ENCODE measurements at regions not wholly inside any gene's neighbourhood (a gene's known extent, or its start where the extent isn't known, plus 50 kb on each side); places are given as distances from the start of the nearest gene placed in this dataset.

- TF ChIP-seq POLR2A (IDR thresholded peaks at IDR 0.05): no peak
- TF ChIP-seq CTCF (IDR thresholded peaks at IDR 0.05): no peak
Measured at GRCh38 chr2:12417786-12418185, 298.9 kb upstream of the TRIB2 start.

Measured in right lobe of liver (tissue), 4 donors.